ENCODE measurements at regions not wholly inside any gene's neighbourhood (a gene's known extent, or its start where the extent isn't known, plus 50 kb on each side); places are given as distances from the start of the nearest gene placed in this dataset.

GRCh38 chr11:69874984-69875624 is 55.9 kb upstream of the FGF3 start:
- intact Hi-C loops (cut with micrococcal nuclease; ENCODE audit: unreplicated experiment) = no loop called here
- CTCF ChIA-PET = interaction anchor here (0.7 kb wide), 1 partner anchor 14 kb away, joined by 3 read pairs; no protein-coding TSS in a partner anchor
- Histone ChIP-seq H3K9ac (ENCODE audit: control insufficient read depth, insufficient read depth, low read length) (no peak overlapping the region), H3K9me3 (replicated peaks; ENCODE audit: control insufficient read depth, insufficient read depth, low read length) (no peaks in the 10 kb centered on the region), H3K4me3 (no peak overlapping the region), H3K27ac (ENCODE audit: control insufficient read depth, insufficient read depth) (no peak overlapping the region), H2AFZ (ENCODE audit: control insufficient read depth, low read depth, low read length) (no peak overlapping the region), H3K27me3 (replicated peaks in 1 of 2; ENCODE audit: control insufficient read depth in 2 of 2, insufficient read depth in 2 of 2, low read length in 1 of 2) (peaks cover 0 to 6% of the 10 kb centered on the region in 2 experiments; a peak in 3 of 4 replicates), H3K79me2 (ENCODE audit: control insufficient read depth, insufficient read depth, low read length) (no peaks in the 10 kb centered on the region), H3K4me1 (ENCODE audit: control insufficient read depth, insufficient read depth, low read length) (no peaks in the 10 kb centered on the region), H3K36me3 (ENCODE audit: control insufficient read depth in 2 of 2, insufficient read depth in 2 of 2, low read length in 1 of 2) (no peaks in the 10 kb centered on the region), H4K20me1 (ENCODE audit: control insufficient read depth, insufficient read depth) (no peaks in the 10 kb centered on the region), H3K4me2 (ENCODE audit: control insufficient read depth, insufficient read depth) (no peak overlapping the region)
- ATAC-seq (no peak), DNase-seq (ENCODE audit: low read depth, low spot score) (no peak), FAIRE-seq (no peak)
- TF ChIP-seq SP1 (IDR thresholded peaks at IDR 0.05; ENCODE audit: low read depth, low read length) (no peak), RAD51 (IDR thresholded peaks at IDR 0.05) (no peak), BCL3 (IDR thresholded peaks at IDR 0.05; ENCODE audit: borderline replicate concordance, insufficient read depth, low read depth, low read length, poor library complexity, severe bottlenecking) (no peak), NFIC (IDR thresholded peaks at IDR 0.05; ENCODE audit: low read depth, low read length) (no peak), PML (IDR thresholded peaks at IDR 0.05; ENCODE audit: low read length) (no peak)
- POLR2A ChIA-PET = no interaction called here
- RAD21 ChIA-PET (ENCODE audit: unreplicated experiment) = no interaction called here
- SMC1A ChIA-PET (ENCODE audit: uncharacterized antibody, unreplicated experiment) = no interaction called here
- WGBS (ENCODE audit: insufficient coverage, insufficient replicate concordance, low lambda C conversion rate, missing lambda C conversion rate) = 51% methylated on average over 18 of the region's 21 CpGs
- no TSS peak for BruUV-seq (replicated peaks)
- in situ Hi-C loops (cut with MboI) = no loop called here

- Histone ChIP-seq H3K9me3 (replicated peaks; ENCODE audit: control insufficient read depth, insufficient read depth, low read length) (no peaks in the 10 kb centered on the region), H4K20me1 (ENCODE audit: control insufficient read depth, insufficient read depth) (no peaks in the 10 kb centered on the region), H3K9ac (ENCODE audit: control insufficient read depth, insufficient read depth, low read length) (no peak overlapping the region), H2AFZ (ENCODE audit: control insufficient read depth, low read depth, low read length) (no peak overlapping the region), H3K27ac (ENCODE audit: control insufficient read depth, insufficient read depth) (no peak overlapping the region), H3K4me3 (no peak overlapping the region), H3K79me2 (ENCODE audit: control insufficient read depth, insufficient read depth, low read length) (no peaks in the 10 kb centered on the region), H3K36me3 (ENCODE audit: control insufficient read depth in 2 of 2, insufficient read depth in 2 of 2, low read length in 1 of 2) (no peaks in the 10 kb centered on the region), H3K27me3 (replicated peaks in 1 of 2; ENCODE audit: control insufficient read depth in 2 of 2, insufficient read depth in 2 of 2, low read length in 1 of 2) (peaks cover 0 to 6% of the 10 kb centered on the region in 2 experiments; a peak in 3 of 4 replicates), H3K4me2 (ENCODE audit: control insufficient read depth, insufficient read depth) (no peak overlapping the region), H3K4me1 (ENCODE audit: control insufficient read depth, insufficient read depth, low read length) (no peaks in the 10 kb centered on the region)
- ChIA-PET RAD21 (ENCODE audit: unreplicated experiment) (no interaction called here), SMC1A (ENCODE audit: uncharacterized antibody, unreplicated experiment) (no interaction called here), CTCF (no interaction called here), POLR2A (no interaction called here)
- 32% methylated on average over 10 of the region's 10 CpGs for WGBS (ENCODE audit: insufficient coverage, insufficient replicate concordance, low lambda C conversion rate, missing lambda C conversion rate)
- in situ Hi-C loops (cut with MboI) = no loop called here
- ATAC-seq (no peak), FAIRE-seq (no peak), DNase-seq (ENCODE audit: low read depth, low spot score) (no peak)
- intact Hi-C loops (cut with micrococcal nuclease; ENCODE audit: unreplicated experiment) = no loop called here
- no TSS peak for BruUV-seq (replicated peaks)
- no peak for TF ChIP-seq PAX5 (IDR thresholded peaks at IDR 0.05; ENCODE audit: borderline replicate concordance, low read depth, low read length)
- no peak for TF ChIP-seq CHD1 (IDR thresholded peaks at IDR 0.05; ENCODE audit: low read depth, low read length)
- TF ChIP-seq BCLAF1 (IDR thresholded peaks at IDR 0.05) = no peak
- TF ChIP-seq CBFB (IDR thresholded peaks at IDR 0.05; ENCODE audit: low read depth) = no peak
- no peak for TF ChIP-seq IRF5 (IDR thresholded peaks at IDR 0.05; ENCODE audit: borderline replicate concordance)
- no peak for TF ChIP-seq STAT1 (conservative IDR thresholded peaks at IDR 0.05)
- no peak for TF ChIP-seq SMC3 (IDR thresholded peaks at IDR 0.05; ENCODE audit: borderline replicate concordance, low read length)
- no peak for TF ChIP-seq CEBPB (IDR thresholded peaks at IDR 0.05; ENCODE audit: borderline replicate concordance in 1 of 2, low read depth in 2 of 2, low read length in 2 of 2)
- no peak for TF ChIP-seq HDAC2 (IDR thresholded peaks at IDR 0.05)
Measured at GRCh38 chr11:69876013-69876412, 56.8 kb upstream of the FGF3 start.

Data from GM12878 (cell line).